SK-N-SH (cell line): ENCODE measurements at regions not wholly inside any gene's neighbourhood (a gene's known extent, or its start where the extent isn't known, plus 50 kb on each side); places are given as distances from the start of the nearest gene placed in this dataset.

ENCODE experiments used
- CTCF ChIA-PET: fragments of 300-600, 350-600 bp; formaldehyde crosslinking; extraction: SDS; loops from one replicate; lab custom pipeline; 2021; lab: Yijun Ruan, JAX
- POLR2A ChIA-PET: fragments of 350-600 bp; sonication (Branson Sonifier 250); formaldehyde crosslinking; extraction: SDS; loops from one replicate; lab custom pipeline; 2020; ENCODE audit warnings: antibody characterized with exemption, inconsistent platforms; lab: Yijun Ruan, JAX
- DNase-seq: peaks from one replicate; pipeline ENCODE4 v3.0.0; 2012
- H2AFZ ChIP-seq: fragments of 200-600 bp; sonication (generic); 2 replicates; pipeline ENCODE4 v1.8.1; 2016; ENCODE audit warnings: antibody characterized with exemption, mild to moderate bottlenecking, low read depth
- H3F3A ChIP-seq: fragments of 200-600 bp; sonication (generic); replicated peaks from 2 replicates; pipeline ENCODE3; 2016; ENCODE audit warnings: antibody characterized with exemption, mild to moderate bottlenecking; ENCODE audit not compliant: insufficient read depth
- H3K27ac ChIP-seq, 2 experiments: fragments of 200-500 bp in 1 of 2; fragments of 200-600 bp in 1 of 2; sonication (Bioruptor generic) in 1 of 2; sonication (generic), shearing (Covaris generic) in 1 of 2; 2 replicates each; pipeline versions ENCODE4 v1.5.1 to v1.6.1; 2014 to 2016; ENCODE audit warnings: low read depth in 2 of 2, inconsistent platforms in 1 of 2, low read length in 1 of 2, mild to moderate bottlenecking in 1 of 2, mixed read lengths in 1 of 2
- H3K27me3 ChIP-seq: fragments of 200-600 bp; sonication (generic), shearing (Covaris generic); 2 replicates; pipeline ENCODE4 v1.6.1; 2016; ENCODE audit warnings: mixed run types; ENCODE audit not compliant: insufficient read depth
- H3K36me3 ChIP-seq, 2 experiments: fragments of 200-500 bp in 1 of 2; fragments of 200-600 bp in 1 of 2; sonication (Bioruptor generic) in 1 of 2; sonication (generic) in 1 of 2; replicated peaks in 1 of 2; 2 replicates each; pipeline versions ENCODE3 to v1.5.1; 2014 to 2016; ENCODE audit warnings: low read length in 1 of 2, mild to moderate bottlenecking in 1 of 2; ENCODE audit not compliant: insufficient read depth in 2 of 2, control insufficient read depth in 1 of 2
- H3K4me1 ChIP-seq, 2 experiments: fragments of 200-500 bp in 1 of 2; fragments of 200-600 bp in 1 of 2; sonication (Bioruptor generic) in 1 of 2; sonication (generic), shearing (Covaris generic) in 1 of 2; 2 replicates each; pipeline versions ENCODE4 v1.5.1 to v1.6.1; 2014 to 2016; ENCODE audit warnings: low read depth in 1 of 2, low read length in 1 of 2, mixed run types in 1 of 2; ENCODE audit not compliant: insufficient read depth in 2 of 2, control insufficient read depth in 1 of 2
- H3K4me2 ChIP-seq: fragments of 200-600 bp; sonication (generic), shearing (Covaris generic); 2 replicates; pipeline ENCODE4 v1.6.1; 2017; ENCODE audit warnings: mixed run types
- H3K4me3 ChIP-seq, 2 experiments: fragments of 200-500 bp in 1 of 2; fragments of 200-600 bp in 1 of 2; sonication (Bioruptor generic) in 1 of 2; sonication (generic), shearing (Covaris generic) in 1 of 2; 2 replicates each; pipeline versions ENCODE4 v1.5.1 to v1.8.1; 2014 to 2016; ENCODE audit warnings: low read depth in 2 of 2, inconsistent platforms in 1 of 2, low read length in 1 of 2, mild to moderate bottlenecking in 1 of 2, mixed read lengths in 1 of 2, moderate library complexity in 1 of 2
- H3K79me2 ChIP-seq: fragments of 200-600 bp; sonication (generic); 2 replicates; pipeline ENCODE4 v1.8.1; 2017; ENCODE audit warnings: mild to moderate bottlenecking; ENCODE audit not compliant: insufficient read depth
- H3K9ac ChIP-seq: fragments of 200-600 bp; sonication (generic); 2 replicates; pipeline ENCODE4 v1.6.1; 2017; ENCODE audit warnings: mixed run types
- H3K9me2 ChIP-seq: fragments of 200-600 bp; sonication (generic); 2 replicates; pipeline ENCODE4 v1.6.1; 2017; ENCODE audit warnings: mixed run types
- H3K9me3 ChIP-seq: fragments of 200-600 bp; sonication (generic); 2 replicates; pipeline ENCODE4 v1.6.1; 2017; ENCODE audit warnings: mixed run types, mild to moderate bottlenecking, moderate library complexity
- H4K20me1 ChIP-seq: fragments of 200-600 bp; sonication (generic); 2 replicates; pipeline ENCODE4 v1.6.1; 2017; ENCODE audit warnings: mild to moderate bottlenecking, mixed run types; ENCODE audit not compliant: insufficient read depth
- CHD2 ChIP-seq: fragments of 150-350 bp; IDR thresholded peaks from 2 replicates; pipeline ENCODE4 v1.6.1; 2018; ENCODE audit warnings: low read length; ENCODE audit not compliant: partially characterized antibody
- CTCF ChIP-seq: fragments of 200-600 bp; sonication (generic); IDR thresholded peaks from 2 replicates; pipeline ENCODE4 v1.6.1; 2017; ENCODE audit warnings: antibody characterized with exemption, mild to moderate bottlenecking, moderate library complexity
- EP300 ChIP-seq, 2 experiments: IDR thresholded peaks; 2 replicates each; pipeline versions ENCODE4 v1.4.0 to v1.6.1; 2012; ENCODE audit warnings: borderline replicate concordance in 1 of 2, low read depth in 1 of 2, low read length in 1 of 2
- EZH2phosphoT487 ChIP-seq: fragments of 200-600 bp; sonication (generic); IDR thresholded peaks from 2 replicates; pipeline ENCODE4 v1.6.1; 2017; ENCODE audit warnings: low read depth, mixed run types, mild to moderate bottlenecking, antibody characterized with exemption, moderate library complexity, borderline replicate concordance
- FOSL2 ChIP-seq: IDR thresholded peaks from 2 replicates; pipeline ENCODE4 v1.4.0; 2012; ENCODE audit warnings: low read depth, mild to moderate bottlenecking, moderate library complexity, borderline replicate concordance
- FOXM1 ChIP-seq: IDR thresholded peaks from 2 replicates; pipeline ENCODE4 v1.4.0; 2012; ENCODE audit warnings: low read depth, mild to moderate bottlenecking
- GABPA ChIP-seq: IDR thresholded peaks from 2 replicates; pipeline ENCODE4 v1.4.0; 2012; ENCODE audit warnings: low read depth, mild to moderate bottlenecking
- GATA2 ChIP-seq: sonication (generic); formaldehyde crosslinking; IDR thresholded peaks from 2 replicates; pipeline ENCODE4 v1.5.0; 2020; ENCODE audit warnings: mild to moderate bottlenecking, missing genetic modification reagents
- IRF3 ChIP-seq: fragments of 150-350 bp; IDR thresholded peaks from 2 replicates; pipeline ENCODE4 v1.6.1; 2016; ENCODE audit warnings: mild to moderate bottlenecking, low read depth, low read length
- JUND ChIP-seq: IDR thresholded peaks from 2 replicates; pipeline ENCODE4 v1.4.0; 2012
- MXI1 ChIP-seq: IDR thresholded peaks from 2 replicates; pipeline ENCODE4 v1.6.1; 2012; ENCODE audit warnings: mild to moderate bottlenecking, low read depth, low read length, improper control_type of control experiment
- POLR2AphosphoS5 ChIP-seq: IDR thresholded peaks from 2 replicates; pipeline ENCODE4 v1.6.1; 2012; ENCODE audit warnings: low read depth, low read length
- RAD21 ChIP-seq: IDR thresholded peaks from 2 replicates; pipeline ENCODE4 v1.6.1; 2012; ENCODE audit warnings: mild to moderate bottlenecking, low read length
- RFX5 ChIP-seq: IDR thresholded peaks from 2 replicates; pipeline ENCODE4 v1.6.1; 2012; ENCODE audit warnings: mild to moderate bottlenecking, improper control_type of control experiment, low read length
- RXRA ChIP-seq: IDR thresholded peaks from 2 replicates; pipeline ENCODE4 v1.4.0; 2012; ENCODE audit warnings: low read depth, mild to moderate bottlenecking, borderline replicate concordance
- TEAD4 ChIP-seq: IDR thresholded peaks from 2 replicates; pipeline ENCODE4 v1.4.0; 2012; ENCODE audit warnings: mild to moderate bottlenecking, borderline replicate concordance; ENCODE audit not compliant: insufficient read depth
- YY1 ChIP-seq: IDR thresholded peaks from 2 replicates; pipeline ENCODE4 v1.4.0; 2012; ENCODE audit warnings: low read depth, mild to moderate bottlenecking
- WGBS: methylation state at CpG from one replicate; pipeline ENCODE4 v1.1.6; 2017; ENCODE audit warnings: low lambda C conversion rate; 5-methylcytosine and 5-hydroxymethylcytosine counted together
- TF ChIP-seq, protein P1 (sequence below): IDR thresholded peaks from 2 replicates; pipeline ENCODE4 v1.6.1; 2012; ENCODE audit warnings: mild to moderate bottlenecking, low read depth, low read length, moderate library complexity
- TF ChIP-seq, protein P2 (sequence below): IDR thresholded peaks from 2 replicates; pipeline ENCODE4 v1.4.0; 2012; ENCODE audit warnings: low read depth, borderline replicate concordance
- TF ChIP-seq, protein P3 (sequence below): fragments of 150-350 bp; IDR thresholded peaks from 2 replicates; pipeline ENCODE4 v1.6.1; 2017; ENCODE audit warnings: antibody characterized with exemption, low read length, low read depth, borderline replicate concordance

GRCh38 chr6:117194978-117195377 is 70.4 kb upstream of the VGLL2 start:
- Histone ChIP-seq H3K4me3 (no peak overlapping the region), H3K27me3 (no peaks in the 10 kb centered on the region), H2AFZ (no peak overlapping the region), H3K4me1 (no peaks in the 10 kb centered on the region)
- no peak for DNase-seq
- ChIA-PET POLR2A (no interaction called here), CTCF (no interaction called here)
- TF ChIP-seq GATA2 (CRISPR knock-in tag) (no peak), CTCF (no peak), CHD2 (no peak), RAD21 (no peak), GABPA (no peak), TEAD4 (no peak), FOSL2 (no peak), POLR2AphosphoS5 (no peak), RFX5 (no peak), FOXM1 (no peak), YY1 (no peak), EP300 (IDR thresholded peaks at IDR 0.05; ENCODE audit: borderline replicate concordance in 1 of 2, low read depth in 1 of 2, low read length in 1 of 2) (no peak), RXRA (no peak), EZH2phosphoT487 (no peak), JUND (no peak), IRF3 (no peak), MXI1 (no peak)
- TF ChIP-seq, protein P1, sequence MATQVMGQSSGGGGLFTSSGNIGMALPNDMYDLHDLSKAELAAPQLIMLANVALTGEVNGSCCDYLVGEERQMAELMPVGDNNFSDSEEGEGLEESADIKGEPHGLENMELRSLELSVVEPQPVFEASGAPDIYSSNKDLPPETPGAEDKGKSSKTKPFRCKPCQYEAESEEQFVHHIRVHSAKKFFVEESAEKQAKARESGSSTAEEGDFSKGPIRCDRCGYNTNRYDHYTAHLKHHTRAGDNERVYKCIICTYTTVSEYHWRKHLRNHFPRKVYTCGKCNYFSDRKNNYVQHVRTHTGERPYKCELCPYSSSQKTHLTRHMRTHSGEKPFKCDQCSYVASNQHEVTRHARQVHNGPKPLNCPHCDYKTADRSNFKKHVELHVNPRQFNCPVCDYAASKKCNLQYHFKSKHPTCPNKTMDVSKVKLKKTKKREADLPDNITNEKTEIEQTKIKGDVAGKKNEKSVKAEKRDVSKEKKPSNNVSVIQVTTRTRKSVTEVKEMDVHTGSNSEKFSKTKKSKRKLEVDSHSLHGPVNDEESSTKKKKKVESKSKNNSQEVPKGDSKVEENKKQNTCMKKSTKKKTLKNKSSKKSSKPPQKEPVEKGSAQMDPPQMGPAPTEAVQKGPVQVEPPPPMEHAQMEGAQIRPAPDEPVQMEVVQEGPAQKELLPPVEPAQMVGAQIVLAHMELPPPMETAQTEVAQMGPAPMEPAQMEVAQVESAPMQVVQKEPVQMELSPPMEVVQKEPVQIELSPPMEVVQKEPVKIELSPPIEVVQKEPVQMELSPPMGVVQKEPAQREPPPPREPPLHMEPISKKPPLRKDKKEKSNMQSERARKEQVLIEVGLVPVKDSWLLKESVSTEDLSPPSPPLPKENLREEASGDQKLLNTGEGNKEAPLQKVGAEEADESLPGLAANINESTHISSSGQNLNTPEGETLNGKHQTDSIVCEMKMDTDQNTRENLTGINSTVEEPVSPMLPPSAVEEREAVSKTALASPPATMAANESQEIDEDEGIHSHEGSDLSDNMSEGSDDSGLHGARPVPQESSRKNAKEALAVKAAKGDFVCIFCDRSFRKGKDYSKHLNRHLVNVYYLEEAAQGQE: no peak
- TF ChIP-seq, protein P2, sequence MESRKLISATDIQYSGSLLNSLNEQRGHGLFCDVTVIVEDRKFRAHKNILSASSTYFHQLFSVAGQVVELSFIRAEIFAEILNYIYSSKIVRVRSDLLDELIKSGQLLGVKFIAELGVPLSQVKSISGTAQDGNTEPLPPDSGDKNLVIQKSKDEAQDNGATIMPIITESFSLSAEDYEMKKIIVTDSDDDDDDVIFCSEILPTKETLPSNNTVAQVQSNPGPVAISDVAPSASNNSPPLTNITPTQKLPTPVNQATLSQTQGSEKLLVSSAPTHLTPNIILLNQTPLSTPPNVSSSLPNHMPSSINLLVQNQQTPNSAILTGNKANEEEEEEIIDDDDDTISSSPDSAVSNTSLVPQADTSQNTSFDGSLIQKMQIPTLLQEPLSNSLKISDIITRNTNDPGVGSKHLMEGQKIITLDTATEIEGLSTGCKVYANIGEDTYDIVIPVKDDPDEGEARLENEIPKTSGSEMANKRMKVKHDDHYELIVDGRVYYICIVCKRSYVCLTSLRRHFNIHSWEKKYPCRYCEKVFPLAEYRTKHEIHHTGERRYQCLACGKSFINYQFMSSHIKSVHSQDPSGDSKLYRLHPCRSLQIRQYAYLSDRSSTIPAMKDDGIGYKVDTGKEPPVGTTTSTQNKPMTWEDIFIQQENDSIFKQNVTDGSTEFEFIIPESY: no peak
- TF ChIP-seq, protein P3, sequence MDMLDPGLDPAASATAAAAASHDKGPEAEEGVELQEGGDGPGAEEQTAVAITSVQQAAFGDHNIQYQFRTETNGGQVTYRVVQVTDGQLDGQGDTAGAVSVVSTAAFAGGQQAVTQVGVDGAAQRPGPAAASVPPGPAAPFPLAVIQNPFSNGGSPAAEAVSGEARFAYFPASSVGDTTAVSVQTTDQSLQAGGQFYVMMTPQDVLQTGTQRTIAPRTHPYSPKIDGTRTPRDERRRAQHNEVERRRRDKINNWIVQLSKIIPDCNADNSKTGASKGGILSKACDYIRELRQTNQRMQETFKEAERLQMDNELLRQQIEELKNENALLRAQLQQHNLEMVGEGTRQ: no peak
- TF ChIP-seq, all 33 proteins: peak for 0
- no peaks in the 10 kb centered on the region for H3K9me3 ChIP-seq
- no peaks in the 10 kb centered on the region; the same call in 1 of the 2 replicates for H3K9me2 ChIP-seq
- no peaks in the 10 kb centered on the region for H3K79me2 ChIP-seq
- H3K36me3 ChIP-seq: no peaks in the 10 kb centered on the region
- 3% methylated on average over 4 of the region's 4 CpGs for WGBS
- no peak overlapping the region for H3K9ac ChIP-seq
- H3K4me2 ChIP-seq: no peak overlapping the region
- no peaks in the 10 kb centered on the region for H4K20me1 ChIP-seq
- H3K27ac ChIP-seq: no peak overlapping the region
- H3F3A ChIP-seq: no peaks in the 10 kb centered on the region
